K562 (cell line): ENCODE measurements at regions not wholly inside any gene's neighbourhood (a gene's known extent, or its start where the extent isn't known, plus 50 kb on each side); places are given as distances from the start of the nearest gene placed in this dataset.

Experiments used
- ATAC-seq: fragments of 200-7000 bp; cut with Tn5 transposase; 3 replicates; pipeline ENCODE4 v1.9.1; 2020; ENCODE audit warnings: moderate library complexity
- BruUV-seq: library from RNA; stranded (reverse); fragments of 400-500 nt; replicated peaks from 2 replicates; lab custom pipeline; 2021; lab: Mats Ljungman, UMichigan
- CTCF ChIA-PET: fragments of 300-600 bp; formaldehyde crosslinking; extraction: SDS; loops from one replicate; lab custom pipeline; 2021; ENCODE audit warnings: low intra/inter-chr PET ratio; lab: Yijun Ruan, JAX
- POLR2A ChIA-PET: fragments of 300-600, 350-650 bp; sonication (Branson Sonifier 250); formaldehyde crosslinking; extraction: SDS; loops from one replicate; lab custom pipeline; 2021; ENCODE audit warnings: antibody characterized with exemption, inconsistent platforms; lab: Yijun Ruan, JAX
- DNase-seq, 4 experiments: peaks; one replicate each; pipeline versions ENCODE4 v3.0.0 to v3.0.0-alpha.2; 2011 to 2018; ENCODE audit warnings: low spot score in 3 of 4, mixed read lengths in 3 of 4; ENCODE audit errors: extremely low read depth in 1 of 4
- FAIRE-seq: peaks from 2 replicates; lab custom pipeline; 2011; peaks lifted over from hg19 to GRCh38; lab: Jason Lieb, UNC
- H2AFZ ChIP-seq: 2 replicates; pipeline ENCODE4 v1.6.0; 2011; ENCODE audit warnings: low read depth, low read length, control low read depth, inconsistent platforms
- H3K27ac ChIP-seq: fragments of 200-600 bp; 3 replicates; pipeline ENCODE4 v1.8.0; 2011; ENCODE audit warnings: low read depth, mild to moderate bottlenecking, control low read depth, inconsistent platforms, low read length, moderate library complexity, mixed read lengths; ENCODE audit errors: extremely low read depth
- H3K27me3 ChIP-seq, 2 experiments: fragments of 300-600 bp in 1 of 2; 2 replicates in 1 of 2; 3 replicates in 1 of 2; pipeline versions ENCODE4 v1.6.0 to v1.8.0; 2011; ENCODE audit warnings: inconsistent platforms in 2 of 2, low read length in 2 of 2, mild to moderate bottlenecking in 1 of 2, mixed read lengths in 1 of 2, moderate library complexity in 1 of 2; ENCODE audit not compliant: control insufficient read depth in 2 of 2, insufficient read depth in 2 of 2
- H3K36me3 ChIP-seq: fragments of 300-600 bp; 3 replicates; pipeline ENCODE4 v1.8.0; 2011; ENCODE audit warnings: mild to moderate bottlenecking, low read length, inconsistent platforms; ENCODE audit not compliant: control insufficient read depth, insufficient read depth
- H3K4me1 ChIP-seq, 2 experiments: fragments of 200-600 bp in 1 of 2; replicated peaks in 1 of 2; 2 replicates in 1 of 2; 3 replicates in 1 of 2; pipeline versions ENCODE4 v1.5.1 to v1.8.0; 2011; ENCODE audit warnings: inconsistent platforms in 2 of 2, low read length in 2 of 2, mild to moderate bottlenecking in 1 of 2, mixed read lengths in 1 of 2, moderate library complexity in 1 of 2; ENCODE audit not compliant: control insufficient read depth in 2 of 2, insufficient read depth in 2 of 2
- H3K4me2 ChIP-seq: 2 replicates; pipeline ENCODE4 v1.6.1; 2011; ENCODE audit warnings: low read length, control low read depth, inconsistent platforms, mixed read lengths; ENCODE audit not compliant: insufficient read depth
- H3K4me3 ChIP-seq: fragments of 200-600 bp; sonication (generic), shearing (Covaris generic); 2 replicates; pipeline ENCODE4 v1.5.1; 2016; ENCODE audit warnings: control low read depth, inconsistent platforms
- H3K79me2 ChIP-seq: fragments of 200-600 bp; 3 replicates; pipeline ENCODE4 v1.8.0; 2011; ENCODE audit warnings: low read length, inconsistent platforms; ENCODE audit not compliant: control insufficient read depth, insufficient read depth
- H3K9ac ChIP-seq, 2 experiments: 2 replicates each; pipeline versions ENCODE4 v1.6.0 to v1.6.1; 2011; ENCODE audit warnings: low read depth in 2 of 2, low read length in 2 of 2, control low read depth in 1 of 2, inconsistent platforms in 1 of 2, mild to moderate bottlenecking in 1 of 2, mixed read lengths in 1 of 2; ENCODE audit not compliant: insufficient read depth in 1 of 2
- H3K9me1 ChIP-seq: one replicate; pipeline ENCODE4 v1.6.0; 2011; ENCODE audit warnings: inconsistent platforms, mild to moderate bottlenecking, low read length, moderate library complexity; ENCODE audit not compliant: control insufficient read depth, insufficient read depth
- H3K9me3 ChIP-seq: replicated peaks from 2 replicates; pipeline ENCODE4 v1.5.1; 2011; ENCODE audit warnings: low read depth, low read length, inconsistent platforms; ENCODE audit not compliant: control insufficient read depth, insufficient read depth
- H4K20me1 ChIP-seq: replicated peaks from 2 replicates; pipeline ENCODE4 v1.6.1; 2011; ENCODE audit warnings: low read length, inconsistent platforms, mixed read lengths; ENCODE audit not compliant: control insufficient read depth, insufficient read depth
- AFF4 ChIP-seq: sonication (generic); formaldehyde crosslinking; IDR thresholded peaks from 2 replicates; pipeline ENCODE4 v1.8.0; 2023; ENCODE audit warnings: mild to moderate bottlenecking, missing genetic modification reagents
- DNMT1 ChIP-seq: fragments of 450-650 bp; IDR thresholded peaks from 2 replicates; pipeline ENCODE4 v1.6.1; 2016; ENCODE audit warnings: antibody characterized with exemption, mild to moderate bottlenecking
- SIN3A ChIP-seq, 2 experiments: fragments of 150-350 bp in 1 of 2; IDR thresholded peaks; 2 replicates each; pipeline ENCODE4 v1.6.1; 2011 to 2016; ENCODE audit warnings: borderline replicate concordance in 2 of 2, low read depth in 2 of 2, low read length in 2 of 2, mild to moderate bottlenecking in 2 of 2, moderate library complexity in 2 of 2; ENCODE audit not compliant: control insufficient read depth in 1 of 2
- ZBTB1 ChIP-seq: sonication (generic); formaldehyde crosslinking; IDR thresholded peaks from 2 replicates; pipeline ENCODE4 v1.8.1; 2023; ENCODE audit warnings: missing genetic modification reagents, low read depth, mild to moderate bottlenecking, borderline replicate concordance
- ZNF174 ChIP-seq: fragments of 250-450 bp; sonication (Bioruptor Pico); IDR thresholded peaks from 2 replicates; pipeline ENCODE4 v1.4.0; 2020; ENCODE audit warnings: mild to moderate bottlenecking
- WGBS: fragments of 100-300 bp; shearing (Covaris generic); methylation state at CpG from one replicate; pipeline ENCODE4 v1.1.6; 2016; ENCODE audit warnings: low coverage, mixed read lengths; ENCODE audit not compliant: insufficient coverage; ENCODE audit errors: missing lambda C conversion rate; 5-methylcytosine and 5-hydroxymethylcytosine counted together
- in situ Hi-C: fragments of 300-500 bp; cut with MboI; formaldehyde crosslinking; loops from 4 replicates; pipeline ENCODE4 v1.15.0; 2018; ENCODE audit warnings: inconsistent platforms, mixed read lengths
- intact Hi-C: fragments of 100-400 bp; cut with micrococcal nuclease; formaldehyde crosslinking; loops from 2 replicates; pipeline ENCODE4 v1.14.2; 2022

- H3K9me1 ChIP-seq, result no peaks in the 10 kb centered on the region
- no peak for FAIRE-seq
- H3K27me3 ChIP-seq, result peaks cover 4 to 10% of the 10 kb centered on the region in 2 experiments; a peak in 2 of 5 replicates
- in situ Hi-C loops, result no loop called here
- no peaks in the 10 kb centered on the region for H3K9me3 ChIP-seq
- intact Hi-C loops, result no loop called here
- TF ChIP-seq SIN3A (IDR thresholded peaks at IDR 0.05; ENCODE audit: borderline replicate concordance in 2 of 2, control insufficient read depth in 1 of 2, low read depth in 2 of 2, low read length in 2 of 2) (no peak), ZBTB1 (CRISPR knock-in tag) (no peak), ZNF174 (no peak), AFF4 (CRISPR knock-in tag) (no peak), DNMT1 (no peak)
- TF ChIP-seq, all 486 proteins: peak for 0
- Histone ChIP-seq H3K36me3 (no peaks in the 10 kb centered on the region), H3K4me2 (no peak overlapping the region), H3K27ac (no peak overlapping the region), H4K20me1 (no peaks in the 10 kb centered on the region; the same call in 1 of the 2 replicates), H2AFZ (no peak overlapping the region), H3K4me3 (no peak overlapping the region), H3K79me2 (no peaks in the 10 kb centered on the region), H3K9ac (no peak overlapping the region), H3K4me1 (no peaks in the 10 kb centered on the region; a peak in 1 of 5 replicates)
- 0% methylated on average over 1 of the region's 1 CpG for WGBS
- DNase-seq (no peak), ATAC-seq (no peak)
- ChIA-PET POLR2A (no interaction called here), CTCF (no interaction called here)
- BruUV-seq, result no TSS peak
These were observed 107.0 kb upstream of the TSPAN2 start for GRCh38 chr1:115196296-115196695.
